ENCODE measurements at regions not wholly inside any gene's neighbourhood (a gene's known extent, or its start where the extent isn't known, plus 50 kb on each side); places are given as distances from the start of the nearest gene placed in this dataset.

GRCh38 chr14:104446611-104447010, 133.0 kb upstream of the C14orf180 start:
- no peak for TF ChIP-seq ZNF263 (CRISPR knock-in tag; IDR thresholded peaks at IDR 0.05; ENCODE audit: low read depth)
- TF ChIP-seq HMGA2 (CRISPR knock-in tag; IDR thresholded peaks at IDR 0.05): no peak
- no peak for TF ChIP-seq E2F5 (CRISPR knock-in tag; IDR thresholded peaks at IDR 0.05)
- TF ChIP-seq, protein P1, sequence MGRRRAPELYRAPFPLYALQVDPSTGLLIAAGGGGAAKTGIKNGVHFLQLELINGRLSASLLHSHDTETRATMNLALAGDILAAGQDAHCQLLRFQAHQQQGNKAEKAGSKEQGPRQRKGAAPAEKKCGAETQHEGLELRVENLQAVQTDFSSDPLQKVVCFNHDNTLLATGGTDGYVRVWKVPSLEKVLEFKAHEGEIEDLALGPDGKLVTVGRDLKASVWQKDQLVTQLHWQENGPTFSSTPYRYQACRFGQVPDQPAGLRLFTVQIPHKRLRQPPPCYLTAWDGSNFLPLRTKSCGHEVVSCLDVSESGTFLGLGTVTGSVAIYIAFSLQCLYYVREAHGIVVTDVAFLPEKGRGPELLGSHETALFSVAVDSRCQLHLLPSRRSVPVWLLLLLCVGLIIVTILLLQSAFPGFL (CRISPR knock-in tag; IDR thresholded peaks at IDR 0.05; ENCODE audit: borderline replicate concordance): no peak
- TF ChIP-seq, protein P2, sequence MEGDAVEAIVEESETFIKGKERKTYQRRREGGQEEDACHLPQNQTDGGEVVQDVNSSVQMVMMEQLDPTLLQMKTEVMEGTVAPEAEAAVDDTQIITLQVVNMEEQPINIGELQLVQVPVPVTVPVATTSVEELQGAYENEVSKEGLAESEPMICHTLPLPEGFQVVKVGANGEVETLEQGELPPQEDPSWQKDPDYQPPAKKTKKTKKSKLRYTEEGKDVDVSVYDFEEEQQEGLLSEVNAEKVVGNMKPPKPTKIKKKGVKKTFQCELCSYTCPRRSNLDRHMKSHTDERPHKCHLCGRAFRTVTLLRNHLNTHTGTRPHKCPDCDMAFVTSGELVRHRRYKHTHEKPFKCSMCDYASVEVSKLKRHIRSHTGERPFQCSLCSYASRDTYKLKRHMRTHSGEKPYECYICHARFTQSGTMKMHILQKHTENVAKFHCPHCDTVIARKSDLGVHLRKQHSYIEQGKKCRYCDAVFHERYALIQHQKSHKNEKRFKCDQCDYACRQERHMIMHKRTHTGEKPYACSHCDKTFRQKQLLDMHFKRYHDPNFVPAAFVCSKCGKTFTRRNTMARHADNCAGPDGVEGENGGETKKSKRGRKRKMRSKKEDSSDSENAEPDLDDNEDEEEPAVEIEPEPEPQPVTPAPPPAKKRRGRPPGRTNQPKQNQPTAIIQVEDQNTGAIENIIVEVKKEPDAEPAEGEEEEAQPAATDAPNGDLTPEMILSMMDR (IDR thresholded peaks at IDR 0.05): no peak
- no peak for TF ChIP-seq TCF7 (CRISPR knock-in tag; IDR thresholded peaks at IDR 0.05; ENCODE audit: low read depth)
- TF ChIP-seq USF2 (CRISPR knock-in tag; IDR thresholded peaks at IDR 0.05): no peak
- TF ChIP-seq FOXK1 (CRISPR knock-in tag; IDR thresholded peaks at IDR 0.05): no peak
- TF ChIP-seq, protein P3, sequence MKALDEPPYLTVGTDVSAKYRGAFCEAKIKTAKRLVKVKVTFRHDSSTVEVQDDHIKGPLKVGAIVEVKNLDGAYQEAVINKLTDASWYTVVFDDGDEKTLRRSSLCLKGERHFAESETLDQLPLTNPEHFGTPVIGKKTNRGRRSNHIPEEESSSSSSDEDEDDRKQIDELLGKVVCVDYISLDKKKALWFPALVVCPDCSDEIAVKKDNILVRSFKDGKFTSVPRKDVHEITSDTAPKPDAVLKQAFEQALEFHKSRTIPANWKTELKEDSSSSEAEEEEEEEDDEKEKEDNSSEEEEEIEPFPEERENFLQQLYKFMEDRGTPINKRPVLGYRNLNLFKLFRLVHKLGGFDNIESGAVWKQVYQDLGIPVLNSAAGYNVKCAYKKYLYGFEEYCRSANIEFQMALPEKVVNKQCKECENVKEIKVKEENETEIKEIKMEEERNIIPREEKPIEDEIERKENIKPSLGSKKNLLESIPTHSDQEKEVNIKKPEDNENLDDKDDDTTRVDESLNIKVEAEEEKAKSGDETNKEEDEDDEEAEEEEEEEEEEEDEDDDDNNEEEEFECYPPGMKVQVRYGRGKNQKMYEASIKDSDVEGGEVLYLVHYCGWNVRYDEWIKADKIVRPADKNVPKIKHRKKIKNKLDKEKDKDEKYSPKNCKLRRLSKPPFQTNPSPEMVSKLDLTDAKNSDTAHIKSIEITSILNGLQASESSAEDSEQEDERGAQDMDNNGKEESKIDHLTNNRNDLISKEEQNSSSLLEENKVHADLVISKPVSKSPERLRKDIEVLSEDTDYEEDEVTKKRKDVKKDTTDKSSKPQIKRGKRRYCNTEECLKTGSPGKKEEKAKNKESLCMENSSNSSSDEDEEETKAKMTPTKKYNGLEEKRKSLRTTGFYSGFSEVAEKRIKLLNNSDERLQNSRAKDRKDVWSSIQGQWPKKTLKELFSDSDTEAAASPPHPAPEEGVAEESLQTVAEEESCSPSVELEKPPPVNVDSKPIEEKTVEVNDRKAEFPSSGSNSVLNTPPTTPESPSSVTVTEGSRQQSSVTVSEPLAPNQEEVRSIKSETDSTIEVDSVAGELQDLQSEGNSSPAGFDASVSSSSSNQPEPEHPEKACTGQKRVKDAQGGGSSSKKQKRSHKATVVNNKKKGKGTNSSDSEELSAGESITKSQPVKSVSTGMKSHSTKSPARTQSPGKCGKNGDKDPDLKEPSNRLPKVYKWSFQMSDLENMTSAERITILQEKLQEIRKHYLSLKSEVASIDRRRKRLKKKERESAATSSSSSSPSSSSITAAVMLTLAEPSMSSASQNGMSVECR (CRISPR knock-in tag; IDR thresholded peaks at IDR 0.05; ENCODE audit: borderline replicate concordance): no peak
- TF ChIP-seq, protein P4, sequence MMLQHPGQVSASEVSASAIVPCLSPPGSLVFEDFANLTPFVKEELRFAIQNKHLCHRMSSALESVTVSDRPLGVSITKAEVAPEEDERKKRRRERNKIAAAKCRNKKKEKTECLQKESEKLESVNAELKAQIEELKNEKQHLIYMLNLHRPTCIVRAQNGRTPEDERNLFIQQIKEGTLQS (CRISPR knock-in tag; conservative IDR thresholded peaks at IDR 0.05): no peak
- no peak for TF ChIP-seq ATF2 (CRISPR knock-in tag; IDR thresholded peaks at IDR 0.05; ENCODE audit: borderline replicate concordance, low read depth)
- no peak for TF ChIP-seq ZNF138 (CRISPR knock-in tag; conservative IDR thresholded peaks at IDR 0.05)

Measured in WTC11 (cell line).